G401.6 (cell line): ENCODE measurements at regions not wholly inside any gene's neighbourhood (a gene's known extent, or its start where the extent isn't known, plus 50 kb on each side); places are given as distances from the start of the nearest gene placed in this dataset.
"Not testable (repeated sequence)": the region's sequence is repeated elsewhere in the genome, so short reads cannot be mapped to it uniquely, and the experiment has no call there.

Experiments used
- FAIRE-seq: peaks from 2 replicates; lab custom pipeline; 2012; peaks lifted over from hg19 to GRCh38; lab: Jason Lieb, UNC

DNA sequence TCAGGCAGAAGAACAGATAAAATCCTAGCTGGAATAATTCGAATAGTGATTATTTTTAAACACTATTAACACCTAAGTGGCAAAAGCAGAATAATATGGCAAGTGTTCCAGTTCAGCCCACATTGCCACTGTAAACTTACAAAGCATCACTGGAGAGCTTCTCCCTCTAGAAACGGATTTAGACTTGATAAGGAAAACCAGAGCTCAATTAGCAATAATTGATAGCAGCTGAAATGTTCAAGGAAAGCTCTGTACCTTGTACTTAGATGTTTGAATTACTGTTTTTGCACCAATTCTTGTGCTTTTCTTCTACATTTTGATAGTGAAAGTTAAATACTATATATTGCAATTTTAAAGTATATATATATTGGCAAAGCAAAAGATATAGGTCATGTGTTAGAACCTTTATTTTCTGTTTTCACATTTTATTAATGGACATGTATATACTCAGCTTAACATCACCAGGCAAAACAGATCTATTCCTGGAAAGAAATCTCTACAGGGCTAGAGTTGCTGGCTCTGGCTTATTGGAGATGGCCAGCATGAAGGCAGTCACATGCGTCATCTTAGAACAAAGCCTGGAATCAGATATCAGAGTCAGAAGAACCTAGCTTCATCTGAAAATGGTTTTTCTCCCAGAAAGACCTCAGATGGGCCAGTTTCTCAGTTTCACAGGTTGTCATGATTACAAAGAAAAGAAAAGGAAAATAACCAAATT lies 149.1 kb upstream of the CTAGE1 start:
- no peak for FAIRE-seq

DNA sequence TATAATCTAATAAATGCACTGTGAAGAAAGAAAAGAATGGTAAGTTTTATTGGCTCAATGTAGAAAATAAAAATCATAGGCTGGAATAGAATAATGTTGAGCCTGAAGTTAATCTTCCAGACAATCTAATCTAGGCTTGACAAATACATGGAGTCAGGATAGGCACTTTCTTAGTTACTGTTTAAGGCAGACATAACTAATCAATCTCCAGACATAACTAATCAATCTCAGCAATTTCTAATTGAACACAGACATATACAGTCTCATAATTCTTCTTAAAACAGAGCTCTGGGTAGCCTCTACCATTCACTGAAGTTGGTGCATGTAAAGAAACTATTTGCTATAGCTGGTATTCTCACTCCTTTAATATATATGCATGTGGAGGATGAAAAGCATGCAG lies 150.1 kb upstream of the CTAGE1 start:
- no peak for FAIRE-seq

DNA sequence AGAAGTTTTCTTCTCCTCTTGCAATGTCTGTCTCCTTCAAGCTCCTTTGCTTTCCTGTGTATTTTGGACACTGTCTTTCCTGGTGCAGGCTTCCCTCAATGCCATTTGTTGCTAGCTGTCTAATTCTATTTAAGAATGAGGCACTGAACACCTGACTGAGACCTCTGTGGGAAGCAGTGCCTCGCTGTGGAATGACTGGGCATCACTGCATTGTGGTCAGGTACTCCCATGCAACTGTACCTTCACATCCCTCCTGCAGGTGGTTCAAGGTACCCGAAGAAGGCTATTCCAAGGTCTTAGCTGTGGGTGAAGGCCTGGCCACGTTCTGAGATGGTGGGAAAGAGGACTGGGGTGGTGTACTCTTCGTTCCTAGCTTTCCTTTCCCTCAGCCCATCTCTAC lies 152.8 kb upstream of the CTAGE1 start:
- no peak for FAIRE-seq

DNA sequence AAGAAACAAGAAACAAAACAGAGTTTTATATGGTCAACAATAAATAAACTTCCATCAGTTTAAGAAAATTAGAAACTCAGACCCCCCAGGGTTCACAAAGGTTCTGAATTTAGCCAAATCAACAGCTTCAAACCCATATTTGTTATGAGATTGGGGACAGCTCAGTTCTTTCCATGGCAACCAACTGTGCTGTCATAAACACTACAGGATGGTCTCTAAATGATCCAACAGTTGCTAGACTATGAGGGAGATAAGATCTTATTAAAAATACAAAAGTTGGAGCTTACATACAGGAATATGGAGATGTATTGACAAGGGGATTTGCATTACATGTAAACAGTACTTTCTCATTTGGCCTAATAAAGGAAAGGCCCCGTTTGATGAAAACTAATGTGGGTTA lies 154.6 kb upstream of the CTAGE1 start:
- no peak for FAIRE-seq

DNA sequence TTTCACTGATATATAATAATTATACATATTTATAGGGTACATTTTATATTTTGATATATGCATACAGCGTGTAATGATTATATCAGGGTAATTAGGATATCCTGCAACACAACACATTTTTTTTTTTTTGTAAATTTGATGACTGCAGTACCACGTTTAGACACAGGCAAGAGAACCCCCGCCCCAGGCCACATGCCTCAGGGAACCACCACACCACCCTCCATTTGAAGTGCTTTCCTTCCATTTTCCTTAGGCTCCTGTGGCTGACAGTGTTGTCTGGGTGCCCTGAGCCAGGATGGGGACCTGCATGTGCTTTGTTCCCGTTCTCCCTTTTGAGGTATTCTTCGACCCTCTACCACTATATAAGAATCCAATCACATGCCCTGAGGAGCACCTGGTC lies 161.6 kb upstream of the CTAGE1 start:
- FAIRE-seq = no peak

DNA sequence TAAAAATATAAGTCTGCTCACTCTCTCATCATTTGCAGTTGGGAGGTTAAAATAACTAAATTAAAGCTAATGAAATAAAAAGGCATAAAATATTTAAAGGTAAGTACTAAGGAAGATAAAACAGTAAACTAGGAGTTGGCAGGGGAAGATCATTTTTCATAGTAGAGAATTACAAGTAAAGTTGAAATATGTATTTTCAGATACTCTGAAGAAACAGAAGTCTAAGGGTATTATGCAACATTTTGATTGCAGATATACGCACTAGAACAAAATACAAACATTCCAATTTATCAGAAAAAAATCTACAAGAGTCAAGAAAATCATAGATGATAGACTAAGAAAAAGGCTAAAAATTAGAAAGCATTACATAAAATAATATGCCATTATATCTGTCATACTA lies 167.6 kb upstream of the CTAGE1 start:
- no peak for FAIRE-seq

DNA sequence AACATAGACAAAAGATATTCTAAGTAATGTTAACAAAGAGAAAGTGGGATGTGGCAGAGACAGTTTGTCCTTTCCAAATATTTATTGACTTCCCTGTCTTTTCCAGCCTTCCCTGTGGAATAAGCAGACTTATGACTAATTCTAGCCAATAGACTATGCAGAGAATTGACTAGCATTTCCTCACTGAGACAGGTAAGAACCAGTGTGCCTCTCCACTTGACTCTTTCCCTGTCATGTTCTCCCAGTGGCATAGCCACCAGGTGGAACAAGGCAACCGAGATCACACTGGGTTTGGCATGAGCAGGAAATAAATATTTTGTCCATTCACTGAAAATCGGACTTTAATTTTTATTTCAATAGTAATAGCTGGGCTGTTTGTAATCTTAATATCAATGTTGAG lies 168.1 kb upstream of the CTAGE1 start:
- no peak for FAIRE-seq

DNA sequence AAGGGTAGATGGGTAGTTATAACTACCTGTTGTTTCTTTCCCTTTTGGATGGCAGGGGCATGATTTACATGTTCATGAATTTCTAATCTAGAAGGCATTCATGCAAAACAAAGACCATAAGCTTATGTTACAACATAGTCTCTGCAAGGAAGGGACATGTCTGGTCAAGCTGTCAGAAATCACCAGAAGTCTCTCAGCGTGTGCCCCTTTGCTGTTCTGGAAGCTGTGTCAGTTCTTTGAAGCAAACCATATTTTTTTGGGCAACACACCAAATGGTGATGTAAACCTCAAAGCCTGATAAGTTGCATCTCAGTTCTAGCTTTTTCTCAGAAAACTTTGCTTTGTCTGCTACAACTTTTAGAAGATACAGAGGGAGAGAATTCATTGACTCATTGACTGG lies 173.5 kb upstream of the CTAGE1 start:
- no peak for FAIRE-seq

DNA sequence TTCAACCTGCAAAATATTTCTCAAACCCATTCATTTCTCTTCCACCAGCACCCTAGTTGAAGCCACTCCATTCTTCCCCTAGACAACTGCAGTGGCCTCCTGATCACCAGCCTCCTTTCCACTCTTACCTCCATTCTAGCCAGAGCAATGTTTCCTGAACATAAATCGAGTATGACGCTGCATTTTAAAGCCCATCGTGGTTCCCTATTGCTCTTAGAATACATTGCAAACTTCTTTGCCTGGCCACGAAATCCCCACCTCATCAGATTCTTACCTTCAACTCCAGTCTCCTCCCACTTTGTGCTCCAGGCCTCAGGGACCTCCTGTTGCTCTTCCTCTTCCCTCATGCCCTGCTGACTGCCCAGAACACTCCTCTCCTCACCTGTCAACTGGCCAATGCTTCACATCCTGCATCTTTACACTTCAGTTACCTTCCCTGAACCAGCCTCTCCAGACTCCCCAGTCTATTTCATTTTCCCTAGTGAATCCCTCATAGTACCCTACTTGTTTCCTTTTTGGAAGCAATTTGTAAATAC lies 176.5 kb upstream of the CTAGE1 start:
- no peak for FAIRE-seq

DNA sequence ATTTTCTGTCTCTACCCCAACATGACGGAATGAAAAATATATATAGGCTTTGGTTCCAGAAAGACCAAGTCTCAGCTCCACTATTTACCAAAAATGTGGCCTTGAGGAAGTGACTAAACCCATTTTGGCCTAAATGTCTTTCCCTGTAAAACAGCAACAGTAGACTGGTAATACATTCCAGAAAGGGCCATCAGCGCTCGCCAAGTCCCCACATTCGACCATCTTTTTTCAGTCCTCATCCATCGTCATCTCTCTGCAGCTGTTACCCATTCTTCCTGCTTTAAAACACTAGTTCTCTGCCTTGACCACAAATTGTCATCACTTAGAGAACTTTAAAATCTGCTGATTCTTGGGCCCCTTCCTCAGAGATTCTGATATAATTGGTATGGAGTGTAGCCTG lies 183.8 kb upstream of the CTAGE1 start:
- FAIRE-seq = no peak

DNA sequence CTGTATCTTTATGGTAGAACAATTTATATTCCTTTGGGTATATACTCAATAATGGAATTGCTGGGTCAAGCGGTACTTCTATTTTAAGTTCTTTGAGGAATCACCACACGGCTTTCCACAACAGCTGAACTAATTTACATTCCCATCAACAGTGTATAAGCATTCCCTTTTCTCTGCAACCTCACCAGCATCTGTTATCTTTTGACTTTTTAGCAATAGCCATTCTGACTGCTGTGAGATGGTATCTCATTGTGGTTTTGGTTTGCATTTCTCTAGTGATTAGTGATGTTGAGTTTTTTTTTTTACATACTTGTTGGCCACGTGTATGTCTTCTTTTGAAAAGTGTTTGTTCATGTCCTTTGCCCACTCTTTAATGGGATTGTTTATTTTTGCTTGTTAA lies 184.7 kb upstream of the CTAGE1 start:
- FAIRE-seq = not testable (repeated sequence)

DNA sequence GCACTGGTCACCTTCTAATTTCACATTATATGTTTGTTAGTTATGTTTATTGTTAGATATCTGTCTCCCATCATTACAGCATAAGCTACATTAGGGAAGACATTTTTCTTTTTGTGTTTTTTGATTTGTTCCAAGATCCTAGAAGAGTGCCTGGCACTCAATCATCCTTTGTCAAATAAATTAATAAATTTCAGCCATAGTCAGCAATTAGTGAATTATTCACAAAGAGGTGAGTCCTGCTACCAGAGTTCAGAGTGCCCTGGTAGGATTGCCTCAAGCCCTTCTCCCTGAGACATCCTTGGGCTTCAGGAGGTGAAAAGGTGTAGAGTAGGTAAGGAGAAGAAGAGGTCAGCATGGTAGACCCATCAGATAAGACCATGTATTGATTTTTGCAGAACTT lies 186.2 kb upstream of the CTAGE1 start:
- no peak for FAIRE-seq

DNA sequence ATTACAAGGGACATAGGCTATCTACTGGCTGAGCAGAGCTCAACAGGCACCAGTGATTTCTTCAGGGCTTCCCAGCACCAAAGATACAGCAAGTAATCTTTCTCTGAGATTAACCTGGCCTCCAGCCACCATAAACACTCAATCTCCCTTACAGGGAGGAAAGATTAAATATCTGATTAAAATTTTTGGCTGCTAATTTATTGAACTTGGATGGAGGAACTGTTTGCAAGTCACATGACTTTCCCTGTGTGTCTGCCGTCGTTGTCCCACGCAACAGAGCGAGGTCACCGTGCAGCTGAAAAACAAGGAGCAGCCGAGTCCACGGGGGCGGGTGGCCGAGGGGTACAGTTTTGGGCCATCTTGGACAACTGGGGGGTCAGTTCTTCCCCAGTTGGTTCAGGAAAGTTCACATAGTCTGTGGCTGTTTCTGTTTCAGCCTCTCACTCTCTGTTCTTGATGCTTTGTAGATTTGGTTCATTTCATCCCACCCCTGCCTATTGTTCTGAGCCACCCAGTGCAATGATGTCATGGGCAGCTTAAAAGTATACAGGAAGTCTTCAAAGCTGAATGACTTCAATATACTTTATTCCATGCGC lies 186.8 kb upstream of the CTAGE1 start:
- no peak for FAIRE-seq

DNA sequence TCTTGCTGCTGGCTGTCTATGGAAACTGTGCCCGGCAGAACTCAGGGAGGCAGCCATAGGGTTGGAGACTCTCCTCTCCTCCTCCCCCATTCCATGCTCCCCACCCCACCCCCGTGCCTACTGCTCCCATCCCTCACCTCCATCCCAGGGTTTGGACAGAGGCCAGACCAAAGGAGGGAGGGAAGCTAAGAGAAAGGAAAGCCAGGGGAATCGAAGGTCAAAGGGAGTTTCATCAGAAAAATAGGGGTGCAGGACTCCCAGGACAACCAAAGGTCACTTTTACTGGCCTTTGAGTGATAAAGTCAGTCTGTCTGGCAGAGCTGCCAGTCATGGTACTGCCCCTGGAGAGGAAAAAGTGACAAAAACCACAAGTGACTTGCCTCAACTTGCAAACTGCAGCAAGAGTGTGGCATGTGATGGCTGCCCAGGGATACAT lies 187.3 kb upstream of the CTAGE1 start:
- no peak for FAIRE-seq

DNA sequence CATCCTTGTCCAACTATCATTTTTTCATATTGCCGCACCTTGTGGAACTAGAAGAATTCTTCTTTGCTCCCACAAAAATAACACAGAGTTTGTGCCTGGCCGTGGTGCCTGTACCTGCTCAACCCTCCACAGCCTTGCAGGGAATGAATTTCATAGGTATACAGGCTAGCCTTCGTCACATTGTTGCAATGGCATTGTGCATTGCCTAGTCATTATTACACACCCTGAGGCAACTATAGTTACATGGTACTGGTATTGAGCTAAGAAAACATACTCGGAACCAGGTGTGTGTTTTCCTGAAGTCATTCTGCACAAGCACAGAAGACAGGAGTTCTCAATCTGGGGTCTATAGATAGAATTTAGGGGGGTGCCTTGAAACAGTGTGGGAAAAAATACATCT lies 188.0 kb upstream of the CTAGE1 start:
- FAIRE-seq = no peak

DNA sequence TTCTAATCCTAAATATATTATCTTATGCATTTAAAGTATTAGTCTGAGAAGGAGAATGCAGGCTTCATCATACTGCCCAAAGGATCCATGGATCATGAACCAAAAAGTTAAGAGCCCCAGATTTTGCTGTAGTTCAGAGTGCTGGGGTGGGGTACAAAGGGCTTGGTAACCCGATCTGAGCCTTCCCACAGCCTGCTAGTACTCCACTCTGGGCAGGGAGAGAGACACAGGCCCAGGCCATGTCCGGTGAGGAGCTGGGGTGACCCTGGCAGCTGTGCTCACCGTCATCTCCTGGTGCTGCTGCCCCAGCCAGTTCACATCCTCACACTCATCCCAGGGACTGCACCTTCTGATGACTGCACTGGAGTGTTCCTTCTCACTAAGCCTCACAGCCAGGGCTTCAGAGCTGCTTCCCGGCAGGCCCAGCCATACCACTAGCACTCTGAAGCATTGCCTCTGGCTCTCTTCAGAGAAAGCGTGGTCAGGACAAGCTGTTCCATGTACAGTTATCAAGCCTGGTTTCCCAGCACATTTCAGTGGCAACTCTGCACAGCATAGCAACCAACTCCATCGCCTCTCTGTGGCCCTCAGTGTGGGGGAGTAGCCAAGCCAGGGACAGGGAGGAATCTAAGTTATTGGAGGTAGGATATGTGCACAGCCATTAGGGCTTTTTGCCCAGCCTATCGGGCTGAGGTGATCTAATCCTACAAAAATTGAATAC lies 189.0 kb upstream of the CTAGE1 start:
- FAIRE-seq = no peak

DNA sequence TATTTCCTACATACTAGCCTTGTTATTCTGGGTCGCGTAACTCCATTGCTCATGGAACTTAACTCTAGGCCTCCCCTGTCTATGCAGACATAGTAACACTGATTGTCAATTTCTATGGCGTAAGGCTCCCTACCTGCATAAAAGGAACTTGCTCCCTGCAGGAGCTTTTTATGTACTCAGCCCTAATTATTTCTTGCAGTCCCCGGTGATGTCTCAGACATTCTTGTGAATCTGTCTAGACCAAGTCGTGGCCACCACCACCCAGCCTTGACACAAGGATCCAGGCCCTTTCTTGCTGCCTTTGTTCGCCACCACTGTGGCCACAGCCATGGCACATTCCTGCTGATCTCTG lies 189.5 kb upstream of the CTAGE1 start:
- FAIRE-seq = no peak

DNA sequence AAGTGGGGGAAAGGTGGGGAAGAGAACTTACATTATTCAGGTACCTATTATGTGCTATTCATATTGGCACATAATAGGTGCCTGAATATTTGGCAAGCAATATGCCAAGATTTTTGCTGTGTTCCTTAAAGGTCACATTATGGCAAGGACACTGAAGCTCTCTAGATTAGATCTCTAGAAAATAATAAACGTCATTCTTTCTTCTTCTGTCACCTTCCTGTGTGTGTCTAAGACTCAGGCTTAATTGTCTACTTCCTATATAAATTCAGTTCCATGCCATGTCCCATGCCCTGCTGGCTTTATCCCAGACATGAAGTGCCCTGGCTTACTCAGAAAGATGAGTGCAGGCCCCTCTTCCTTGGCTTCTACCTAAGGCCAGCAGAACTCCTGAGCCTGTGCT lies 191.1 kb upstream of the CTAGE1 start:
- no peak for FAIRE-seq

DNA sequence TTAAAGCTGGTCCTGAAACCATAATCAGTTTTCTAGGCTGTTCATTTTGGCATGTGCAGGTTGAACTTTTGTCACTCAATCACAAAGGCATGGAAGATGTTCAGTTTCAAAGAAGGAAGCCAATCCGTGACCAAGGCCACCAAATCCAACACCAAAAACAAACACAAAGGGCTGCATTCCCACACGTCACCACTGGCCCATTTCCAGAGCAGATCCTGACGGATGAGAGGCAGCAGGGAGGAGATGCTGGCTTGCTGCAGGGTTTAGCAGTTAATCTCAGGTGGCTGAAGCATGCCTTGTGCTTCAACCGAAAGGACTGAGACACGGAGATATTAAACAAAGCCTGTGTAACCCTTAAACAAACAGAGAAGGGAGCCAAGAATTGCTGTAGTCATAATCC lies 191.9 kb upstream of the CTAGE1 start:
- FAIRE-seq = no peak

DNA sequence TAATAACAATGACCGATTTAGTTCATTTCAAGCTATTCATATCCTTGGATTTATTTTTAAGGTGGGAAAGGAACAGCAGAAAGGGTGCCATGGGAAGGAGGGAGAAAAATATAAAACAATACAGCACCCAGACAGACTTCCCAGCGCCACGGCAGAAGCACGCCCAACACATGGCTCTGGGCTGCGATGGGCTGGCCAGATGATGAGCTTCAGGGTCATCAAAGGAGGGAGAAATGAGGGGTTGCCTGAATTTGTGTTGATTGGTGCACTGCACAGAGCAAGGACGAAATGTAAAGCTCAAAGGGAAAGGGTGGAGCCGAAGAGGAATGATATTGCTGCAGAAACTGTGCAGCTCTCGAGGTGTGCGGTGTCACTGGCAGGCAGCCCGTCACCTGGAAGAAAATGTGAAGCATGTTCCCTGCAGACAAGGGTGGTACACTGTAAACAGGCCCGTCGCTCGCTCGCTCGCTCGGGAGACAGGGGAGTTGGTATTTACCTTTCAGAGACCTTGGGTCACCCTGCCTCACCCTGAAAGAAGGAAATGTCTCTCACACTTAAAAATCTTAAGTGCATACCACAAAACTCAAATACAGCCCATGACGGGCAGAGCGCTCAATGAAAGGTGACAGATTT lies 195.5 kb upstream of the CTAGE1 start:
- no peak for FAIRE-seq

DNA sequence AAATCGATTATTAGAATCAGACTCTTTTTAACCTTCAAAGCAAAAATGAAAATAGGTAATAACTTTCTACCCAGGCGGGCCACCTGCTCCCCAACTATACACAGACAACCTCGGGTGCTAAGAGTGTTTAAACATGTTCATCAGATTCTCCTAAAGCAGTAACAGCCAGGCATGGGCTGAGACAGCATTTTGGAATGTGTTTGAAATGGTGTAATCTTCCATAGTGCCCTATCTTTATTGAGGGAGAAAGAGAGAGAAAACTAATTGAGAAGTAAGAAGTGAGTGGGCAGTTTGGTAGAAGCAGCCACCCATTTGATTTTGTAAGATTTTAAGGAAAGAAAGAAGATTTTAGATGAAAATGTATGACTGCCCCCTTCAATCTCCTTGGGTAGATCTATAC lies 196.1 kb upstream of the CTAGE1 start:
- no peak for FAIRE-seq

DNA sequence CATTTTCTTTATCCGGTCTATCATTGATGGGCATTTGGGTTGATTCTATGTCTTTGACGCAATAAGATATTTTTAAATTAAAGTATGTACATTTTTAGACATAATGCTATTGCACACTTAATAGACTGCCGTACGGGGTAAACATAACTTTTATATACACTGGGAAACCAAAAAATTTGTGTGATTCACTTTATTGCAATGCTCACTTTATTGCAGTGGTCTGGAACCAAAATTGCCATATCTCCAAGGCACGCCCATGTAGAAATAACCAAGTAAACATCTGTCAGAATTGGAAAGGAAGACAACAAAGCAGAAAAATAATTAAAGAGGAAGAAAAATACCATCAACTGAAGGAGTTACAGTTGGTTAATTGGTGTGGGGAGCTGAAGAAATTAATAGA lies 205.8 kb upstream of the CTAGE1 start:
- FAIRE-seq = no peak

DNA sequence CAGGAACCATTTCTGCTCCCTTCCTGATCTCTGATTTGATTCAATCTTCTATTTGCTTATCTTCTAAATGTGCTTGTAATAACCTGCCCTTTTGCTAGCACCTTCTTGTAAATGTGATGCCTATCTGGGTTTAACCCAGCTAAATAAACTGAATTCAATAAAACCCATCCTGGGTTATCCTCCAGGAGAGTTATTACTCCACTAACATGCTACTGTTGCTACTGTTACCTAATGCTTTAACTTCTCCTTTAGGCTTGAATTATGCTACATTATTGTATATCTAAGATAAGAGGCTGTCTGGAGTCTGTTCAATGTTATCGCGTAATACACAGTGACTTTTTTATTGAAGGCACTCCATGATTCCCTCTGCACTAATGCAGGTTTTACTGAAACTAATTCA lies 206.5 kb upstream of the CTAGE1 start:
- no peak for FAIRE-seq
